ENCODE measurements at regions not wholly inside any gene's neighbourhood (a gene's known extent, or its start where the extent isn't known, plus 50 kb on each side); places are given as distances from the start of the nearest gene placed in this dataset.

GRCh38 chr13:70363991-70364390 is 255.7 kb upstream of the KLHL1 start:
- no peak overlapping the region for H2AFZ ChIP-seq (ENCODE audit: control insufficient read depth, low read length)
- H3K9me3 ChIP-seq (ENCODE audit: control insufficient read depth, low read depth, low read length), result no peaks in the 10 kb centered on the region
- DNase-seq (ENCODE audit: low read depth, low spot score) (no peak), FAIRE-seq (no peak)
- H3K4me3 ChIP-seq (ENCODE audit: control insufficient read depth in 2 of 3, extremely low read depth in 1 of 3, insufficient read depth in 2 of 3, low read depth in 1 of 3, low read length in 3 of 3), result no peak overlapping the region
- H4K20me1 ChIP-seq (ENCODE audit: control insufficient read depth, extremely low read depth, insufficient read depth, low read length), result no peaks in the 10 kb centered on the region
- no peak overlapping the region for H3K27ac ChIP-seq (ENCODE audit: control insufficient read depth, insufficient read depth, low read length)
- no peaks in the 10 kb centered on the region for H3K9me1 ChIP-seq (ENCODE audit: control insufficient read depth, extremely low read depth, insufficient read depth, low read length)
- H3K4me2 ChIP-seq (ENCODE audit: control insufficient read depth, extremely low read depth, insufficient read depth, low read depth, low read length), result no peak overlapping the region
- TF ChIP-seq CTCF (optimal IDR thresholded peaks at IDR 0.05 in 1 of 3, IDR thresholded peaks at IDR 0.05 in 1 of 3, conservative IDR thresholded peaks at IDR 0.05 in 1 of 3; ENCODE audit: extremely low read depth in 1 of 3, insufficient read depth in 2 of 3, low read length in 3 of 3), result no peak
- TF ChIP-seq EZH2 (IDR thresholded peaks at IDR 0.05; ENCODE audit: low read length), result no peak
- dilution Hi-C loops (cut with MboI; ENCODE audit: extremely low pct_ligation_motif_present, low sequenced_read_pairs), result no loop called here
- no peaks in the 10 kb centered on the region for H3K4me1 ChIP-seq (ENCODE audit: control insufficient read depth, extremely low read depth, insufficient read depth, low read length)
- H3K36me3 ChIP-seq (ENCODE audit: control insufficient read depth in 2 of 2, extremely low read depth in 1 of 2, insufficient read depth in 2 of 2, low read length in 2 of 2), result no peaks in the 10 kb centered on the region
- H3K9ac ChIP-seq (ENCODE audit: control insufficient read depth, extremely low read depth, insufficient read depth, low read length), result no peak overlapping the region
- H3K79me2 ChIP-seq (ENCODE audit: control insufficient read depth, insufficient read depth, low read length), result no peaks in the 10 kb centered on the region
- no peaks in the 10 kb centered on the region for H3K27me3 ChIP-seq (ENCODE audit: control insufficient read depth, extremely low read depth, insufficient read depth, low read length)

- Histone ChIP-seq H3K9me3 (ENCODE audit: control insufficient read depth, low read depth, low read length) (no peaks in the 10 kb centered on the region), H2AFZ (ENCODE audit: control insufficient read depth, low read length) (no peak overlapping the region), H3K36me3 (ENCODE audit: control insufficient read depth in 2 of 2, extremely low read depth in 1 of 2, insufficient read depth in 2 of 2, low read length in 2 of 2) (no peaks in the 10 kb centered on the region), H3K79me2 (ENCODE audit: control insufficient read depth, insufficient read depth, low read length) (no peaks in the 10 kb centered on the region), H3K4me1 (ENCODE audit: control insufficient read depth, extremely low read depth, insufficient read depth, low read length) (no peaks in the 10 kb centered on the region), H3K27me3 (ENCODE audit: control insufficient read depth, extremely low read depth, insufficient read depth, low read length) (no peaks in the 10 kb centered on the region), H3K9ac (ENCODE audit: control insufficient read depth, extremely low read depth, insufficient read depth, low read length) (no peak overlapping the region), H3K4me3 (ENCODE audit: control insufficient read depth in 2 of 3, extremely low read depth in 1 of 3, insufficient read depth in 2 of 3, low read depth in 1 of 3, low read length in 3 of 3) (no peak overlapping the region), H3K9me1 (ENCODE audit: control insufficient read depth, extremely low read depth, insufficient read depth, low read length) (no peaks in the 10 kb centered on the region), H4K20me1 (ENCODE audit: control insufficient read depth, extremely low read depth, insufficient read depth, low read length) (no peaks in the 10 kb centered on the region), H3K4me2 (ENCODE audit: control insufficient read depth, extremely low read depth, insufficient read depth, low read depth, low read length) (no peak overlapping the region), H3K27ac (ENCODE audit: control insufficient read depth, insufficient read depth, low read length) (no peak overlapping the region)
- no peak for FAIRE-seq
- no peak for DNase-seq (ENCODE audit: low read depth, low spot score)
- TF ChIP-seq EZH2 (IDR thresholded peaks at IDR 0.05; ENCODE audit: low read length) (no peak), CTCF (optimal IDR thresholded peaks at IDR 0.05 in 1 of 3, IDR thresholded peaks at IDR 0.05 in 1 of 3, conservative IDR thresholded peaks at IDR 0.05 in 1 of 3; ENCODE audit: extremely low read depth in 1 of 3, insufficient read depth in 2 of 3, low read length in 3 of 3) (no peak)
- dilution Hi-C loops (cut with MboI; ENCODE audit: extremely low pct_ligation_motif_present, low sequenced_read_pairs), result no loop called here
These were observed 254.7 kb upstream of the KLHL1 start for GRCh38 chr13:70362820-70363570.
